Right lobe of liver (tissue), 4 donors: ENCODE measurements at regions not wholly inside any gene's neighbourhood (a gene's known extent, or its start where the extent isn't known, plus 50 kb on each side); places are given as distances from the start of the nearest gene placed in this dataset.

ENCODE experiments used
- CTCF ChIP-seq, 4 donors: fragments of 200-600 bp in 3 of 4; fragments of 450-650 bp in 1 of 4; IDR thresholded peaks; one replicate each; pipeline versions ENCODE4 v1.5.1 to v1.8.0; 2016 to 2022; ENCODE audit warnings: antibody characterized with exemption in 4 of 4, mild to moderate bottlenecking in 2 of 4
- POLR2A ChIP-seq: fragments of 450-650 bp; IDR thresholded peaks from one replicate; pipeline ENCODE4 v1.6.1; 2017; ENCODE audit warnings: antibody characterized with exemption, mild to moderate bottlenecking
- donor health status: DM: no; HTN: no; CAD: no.
- donor health status: DM: no; HTN: no; CAD: no.
- donor health status: DM: no; HTN: yes; CAD: no.

- no peak for TF ChIP-seq CTCF (IDR thresholded peaks at IDR 0.05)
- TF ChIP-seq POLR2A = no peak
Observed at GRCh38 chr12:102601621-102602020, 121.3 kb upstream of the IGF1 start.
